HepG2 (cell line): ENCODE measurements at regions not wholly inside any gene's neighbourhood (a gene's known extent, or its start where the extent isn't known, plus 50 kb on each side); places are given as distances from the start of the nearest gene placed in this dataset.

Experiments used
- ETV5 ChIP-seq: IDR thresholded peaks from 2 replicates; pipeline ENCODE4 v1.6.1; 2018; ENCODE audit warnings: missing biosample characterization, missing genetic modification reagents, inconsistent platforms, borderline replicate concordance
- GLMP ChIP-seq: sonication (generic); formaldehyde crosslinking; IDR thresholded peaks from 2 replicates; pipeline ENCODE4 v1.9.0; 2021; ENCODE audit warnings: missing genetic modification reagents, mild to moderate bottlenecking, borderline replicate concordance
- GTF3A ChIP-seq: sonication (generic); formaldehyde crosslinking; conservative IDR thresholded peaks from 2 replicates; pipeline ENCODE4 v1.4.0; 2020; ENCODE audit warnings: mild to moderate bottlenecking, missing genetic modification reagents
- HNRNPH1 ChIP-seq: fragments of 200-400 bp; formaldehyde crosslinking; optimal IDR thresholded peaks from 2 replicates; pipeline ENCODE3; 2017; ENCODE audit warnings: mild to moderate bottlenecking, low read depth, low read length
- KAT7 ChIP-seq: IDR thresholded peaks from 2 replicates; pipeline ENCODE4 v1.6.1; 2018; ENCODE audit warnings: borderline replicate concordance, missing compliant biosample characterization
- MED1 ChIP-seq: sonication (generic); formaldehyde crosslinking; IDR thresholded peaks from 2 replicates; pipeline ENCODE4 v1.4.0; 2020; ENCODE audit warnings: missing genetic modification reagents
- MED8 ChIP-seq: sonication (generic); formaldehyde crosslinking; IDR thresholded peaks from 2 replicates; pipeline ENCODE4 v1.8.1; 2023; ENCODE audit warnings: mild to moderate bottlenecking, missing genetic modification reagents; ENCODE audit not compliant: insufficient replicate concordance
- POLR2A ChIP-seq, 2 experiments: IDR thresholded peaks; 2 replicates each; pipeline ENCODE4 v1.6.1; 2011; ENCODE audit warnings: low read depth in 2 of 2, low read length in 2 of 2, mild to moderate bottlenecking in 1 of 2, moderate library complexity in 1 of 2; ENCODE audit not compliant: insufficient read depth in 1 of 2
- SRY ChIP-seq: sonication (generic); formaldehyde crosslinking; IDR thresholded peaks from 2 replicates; pipeline ENCODE4 v1.8.0; 2022; ENCODE audit warnings: mild to moderate bottlenecking, missing genetic modification reagents
- TCF7 ChIP-seq: sonication (generic); IDR thresholded peaks from 2 replicates; pipeline ENCODE4 v1.6.1; 2016; ENCODE audit warnings: antibody characterized with exemption, low read depth
- TIGD3 ChIP-seq: sonication (generic); formaldehyde crosslinking; IDR thresholded peaks from 2 replicates; pipeline ENCODE4 v1.5.1; 2020; ENCODE audit warnings: mild to moderate bottlenecking, missing genetic modification reagents, borderline replicate concordance
- ZMYM3 ChIP-seq: sonication (generic); formaldehyde crosslinking; IDR thresholded peaks from 2 replicates; pipeline ENCODE4 v1.5.1; 2020; ENCODE audit warnings: mild to moderate bottlenecking, missing genetic modification reagents
- ZNF317 ChIP-seq: sonication (generic); formaldehyde crosslinking; IDR thresholded peaks from 2 replicates; pipeline ENCODE4 v1.5.0; 2020; ENCODE audit warnings: mild to moderate bottlenecking, missing genetic modification reagents
- ZNF33B ChIP-seq: sonication (generic); formaldehyde crosslinking; IDR thresholded peaks from 2 replicates; pipeline ENCODE4 v1.5.1; 2020; ENCODE audit warnings: mild to moderate bottlenecking, missing genetic modification reagents
- ZNF513 ChIP-seq: sonication (generic); formaldehyde crosslinking; conservative IDR thresholded peaks from 2 replicates; pipeline ENCODE4 v1.5.0; 2020; ENCODE audit warnings: missing genetic modification reagents
- ZNF816 ChIP-seq: sonication (generic); formaldehyde crosslinking; IDR thresholded peaks from 2 replicates; pipeline ENCODE4 v1.8.0; 2022; ENCODE audit warnings: missing genetic modification reagents, mild to moderate bottlenecking, borderline replicate concordance
- TF ChIP-seq, protein P1 (sequence below): sonication (generic); formaldehyde crosslinking; IDR thresholded peaks from 2 replicates; pipeline ENCODE4 v1.4.0; 2020; ENCODE audit warnings: missing genetic modification reagents, borderline replicate concordance
- TF ChIP-seq, protein P2 (sequence below): sonication (generic); formaldehyde crosslinking; IDR thresholded peaks from 2 replicates; pipeline ENCODE4 v1.4.0; 2020; ENCODE audit warnings: missing genetic modification reagents
- TF ChIP-seq, protein P3 (sequence below): sonication (generic); formaldehyde crosslinking; IDR thresholded peaks from 2 replicates; pipeline ENCODE4 v1.4.0; 2020; ENCODE audit warnings: missing genetic modification reagents

DNA sequence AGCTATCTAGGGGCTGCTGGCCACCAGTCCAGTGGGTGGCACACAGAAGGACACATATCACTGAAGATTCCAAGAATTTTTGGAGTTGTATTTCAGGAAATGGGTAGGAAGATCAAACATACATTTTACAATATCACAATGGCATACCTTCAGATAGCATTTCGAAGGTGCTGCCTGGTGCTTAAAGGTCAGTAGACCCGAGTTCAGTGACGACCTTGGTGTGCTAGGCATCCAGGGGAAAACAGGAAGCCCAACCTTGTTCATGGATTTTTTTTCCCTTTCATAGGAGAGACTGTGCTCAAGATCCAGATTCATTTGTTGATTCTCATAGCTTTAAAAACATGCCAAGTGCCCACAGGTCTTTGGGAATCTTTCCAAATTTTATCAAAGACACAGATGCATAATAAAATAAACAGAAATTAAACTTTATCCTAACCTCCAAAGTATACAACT is 51.0 kb upstream of the RCBTB2 start (continued):
- no peak for TF ChIP-seq SRY (CRISPR knock-in tag)
- no peak for TF ChIP-seq ZNF33B (CRISPR knock-in tag)
- TF ChIP-seq GLMP (CRISPR knock-in tag), result no peak
- peak; percentile 22; the same call in 1 of the 2 replicates for TF ChIP-seq TCF7
- TF ChIP-seq, protein P1, sequence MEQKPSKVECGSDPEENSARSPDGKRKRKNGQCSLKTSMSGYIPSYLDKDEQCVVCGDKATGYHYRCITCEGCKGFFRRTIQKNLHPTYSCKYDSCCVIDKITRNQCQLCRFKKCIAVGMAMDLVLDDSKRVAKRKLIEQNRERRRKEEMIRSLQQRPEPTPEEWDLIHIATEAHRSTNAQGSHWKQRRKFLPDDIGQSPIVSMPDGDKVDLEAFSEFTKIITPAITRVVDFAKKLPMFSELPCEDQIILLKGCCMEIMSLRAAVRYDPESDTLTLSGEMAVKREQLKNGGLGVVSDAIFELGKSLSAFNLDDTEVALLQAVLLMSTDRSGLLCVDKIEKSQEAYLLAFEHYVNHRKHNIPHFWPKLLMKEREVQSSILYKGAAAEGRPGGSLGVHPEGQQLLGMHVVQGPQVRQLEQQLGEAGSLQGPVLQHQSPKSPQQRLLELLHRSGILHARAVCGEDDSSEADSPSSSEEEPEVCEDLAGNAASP (CRISPR knock-in tag), result no peak
- TF ChIP-seq GTF3A, result no peak
- TF ChIP-seq ETV5 (CRISPR knock-in tag), result peak; percentile 88
- no peak for TF ChIP-seq POLR2A (IDR thresholded peaks at IDR 0.05; ENCODE audit: insufficient read depth in 1 of 2, low read depth in 2 of 2, low read length in 2 of 2)
- no peak for TF ChIP-seq HNRNPH1
- no peak for TF ChIP-seq ZNF317 (CRISPR knock-in tag)
- TF ChIP-seq MED8 (CRISPR knock-in tag), result no peak
- TF ChIP-seq KAT7 (CRISPR knock-in tag), result no peak
- no peak for TF ChIP-seq ZNF513 (CRISPR knock-in tag)
- TF ChIP-seq ZMYM3, result no peak
- TF ChIP-seq TIGD3 (CRISPR knock-in tag), result no peak
- TF ChIP-seq, protein P2, sequence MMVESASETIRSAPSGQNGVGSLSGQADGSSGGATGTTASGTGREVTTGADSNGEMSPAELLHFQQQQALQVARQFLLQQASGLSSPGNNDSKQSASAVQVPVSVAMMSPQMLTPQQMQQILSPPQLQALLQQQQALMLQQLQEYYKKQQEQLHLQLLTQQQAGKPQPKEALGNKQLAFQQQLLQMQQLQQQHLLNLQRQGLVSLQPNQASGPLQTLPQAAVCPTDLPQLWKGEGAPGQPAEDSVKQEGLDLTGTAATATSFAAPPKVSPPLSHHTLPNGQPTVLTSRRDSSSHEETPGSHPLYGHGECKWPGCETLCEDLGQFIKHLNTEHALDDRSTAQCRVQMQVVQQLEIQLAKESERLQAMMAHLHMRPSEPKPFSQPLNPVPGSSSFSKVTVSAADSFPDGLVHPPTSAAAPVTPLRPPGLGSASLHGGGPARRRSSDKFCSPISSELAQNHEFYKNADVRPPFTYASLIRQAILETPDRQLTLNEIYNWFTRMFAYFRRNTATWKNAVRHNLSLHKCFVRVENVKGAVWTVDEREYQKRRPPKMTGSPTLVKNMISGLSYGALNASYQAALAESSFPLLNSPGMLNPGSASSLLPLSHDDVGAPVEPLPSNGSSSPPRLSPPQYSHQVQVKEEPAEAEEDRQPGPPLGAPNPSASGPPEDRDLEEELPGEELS (CRISPR knock-in tag), result peak; percentile 50; the same call in 1 of the 2 replicates
- TF ChIP-seq, protein P3, sequence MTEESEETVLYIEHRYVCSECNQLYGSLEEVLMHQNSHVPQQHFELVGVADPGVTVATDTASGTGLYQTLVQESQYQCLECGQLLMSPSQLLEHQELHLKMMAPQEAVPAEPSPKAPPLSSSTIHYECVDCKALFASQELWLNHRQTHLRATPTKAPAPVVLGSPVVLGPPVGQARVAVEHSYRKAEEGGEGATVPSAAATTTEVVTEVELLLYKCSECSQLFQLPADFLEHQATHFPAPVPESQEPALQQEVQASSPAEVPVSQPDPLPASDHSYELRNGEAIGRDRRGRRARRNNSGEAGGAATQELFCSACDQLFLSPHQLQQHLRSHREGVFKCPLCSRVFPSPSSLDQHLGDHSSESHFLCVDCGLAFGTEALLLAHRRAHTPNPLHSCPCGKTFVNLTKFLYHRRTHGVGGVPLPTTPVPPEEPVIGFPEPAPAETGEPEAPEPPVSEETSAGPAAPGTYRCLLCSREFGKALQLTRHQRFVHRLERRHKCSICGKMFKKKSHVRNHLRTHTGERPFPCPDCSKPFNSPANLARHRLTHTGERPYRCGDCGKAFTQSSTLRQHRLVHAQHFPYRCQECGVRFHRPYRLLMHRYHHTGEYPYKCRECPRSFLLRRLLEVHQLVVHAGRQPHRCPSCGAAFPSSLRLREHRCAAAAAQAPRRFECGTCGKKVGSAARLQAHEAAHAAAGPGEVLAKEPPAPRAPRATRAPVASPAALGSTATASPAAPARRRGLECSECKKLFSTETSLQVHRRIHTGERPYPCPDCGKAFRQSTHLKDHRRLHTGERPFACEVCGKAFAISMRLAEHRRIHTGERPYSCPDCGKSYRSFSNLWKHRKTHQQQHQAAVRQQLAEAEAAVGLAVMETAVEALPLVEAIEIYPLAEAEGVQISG (CRISPR knock-in tag), result no peak
- TF ChIP-seq ZNF816, result no peak
- peak; percentile 97 for TF ChIP-seq MED1 (CRISPR knock-in tag)
